GM12878 (cell line): ENCODE measurements at regions not wholly inside any gene's neighbourhood (a gene's known extent, or its start where the extent isn't known, plus 50 kb on each side); places are given as distances from the start of the nearest gene placed in this dataset.

Source experiments
- ATAC-seq: fragments of 200-7000 bp; cut with Tn5 transposase; 3 replicates; pipeline ENCODE4 v1.9.1; 2020; ENCODE audit warnings: mild to moderate bottlenecking, moderate library complexity
- BruUV-seq: library from RNA; stranded (reverse); fragments of 400-500 nt; replicated peaks from 2 replicates; lab custom pipeline; 2021; lab: Mats Ljungman, UMichigan
- CTCF ChIA-PET: fragments of 300-600 bp; sonication (Branson Sonifier 250); formaldehyde crosslinking; extraction: SDS; loops from one replicate; lab custom pipeline; 2021; ENCODE audit warnings: inconsistent platforms; lab: Yijun Ruan, JAX
- POLR2A ChIA-PET: fragments of 350-600 bp; formaldehyde crosslinking; extraction: SDS; loops from one replicate; lab custom pipeline; 2021; ENCODE audit warnings: inconsistent platforms; lab: Charles Lee
- RAD21 ChIA-PET: fragments of 300-600 bp; sonication (Branson Sonifier 250); formaldehyde crosslinking; loops from one replicate; lab custom pipeline; 2023; ENCODE audit warnings: antibody characterized with exemption; ENCODE audit not compliant: unreplicated experiment; lab: Charles Lee
- SMC1A ChIA-PET: fragments of 300-600 bp; sonication (Branson Sonifier 250); formaldehyde crosslinking; loops from one replicate; lab custom pipeline; 2023; ENCODE audit not compliant: unreplicated experiment, uncharacterized antibody; lab: Charles Lee
- DNase-seq: peaks from one replicate; pipeline ENCODE4 v3.0.0-alpha.2; 2011; ENCODE audit warnings: low read depth, low spot score
- FAIRE-seq: peaks from 3 replicates; lab custom pipeline; 2011; peaks lifted over from hg19 to GRCh38; lab: Jason Lieb, UNC
- H2AFZ ChIP-seq: 2 replicates; pipeline ENCODE4 v1.6.0; 2011; ENCODE audit warnings: low read depth, low read length, control low read depth; ENCODE audit not compliant: control insufficient read depth
- H3K27ac ChIP-seq: 2 replicates; pipeline ENCODE4 v1.5.1; 2011; ENCODE audit warnings: control low read depth; ENCODE audit not compliant: control insufficient read depth, insufficient read depth
- H3K27me3 ChIP-seq, 2 experiments: replicated peaks in 1 of 2; 2 replicates each; pipeline versions ENCODE4 v1.6.0 to v1.6.1; 2011; ENCODE audit warnings: low read length in 1 of 2; ENCODE audit not compliant: control insufficient read depth in 2 of 2, insufficient read depth in 2 of 2
- H3K36me3 ChIP-seq, 2 experiments: 2 replicates each; pipeline ENCODE4 v1.5.1; 2011; ENCODE audit warnings: low read length in 1 of 2; ENCODE audit not compliant: control insufficient read depth in 2 of 2, insufficient read depth in 2 of 2
- H3K4me1 ChIP-seq: 2 replicates; pipeline ENCODE4 v1.6.1; 2011; ENCODE audit warnings: mild to moderate bottlenecking, low read length, moderate library complexity, mixed read lengths; ENCODE audit not compliant: control insufficient read depth, insufficient read depth
- H3K4me2 ChIP-seq: 2 replicates; pipeline ENCODE4 v1.6.0; 2011; ENCODE audit warnings: control low read depth; ENCODE audit not compliant: control insufficient read depth, insufficient read depth
- H3K4me3 ChIP-seq: fragments of 200-600 bp; sonication (generic); 2 replicates; pipeline ENCODE4 v1.5.1; 2016
- H3K79me2 ChIP-seq: 2 replicates; pipeline ENCODE4 v1.6.0; 2011; ENCODE audit warnings: low read length; ENCODE audit not compliant: control insufficient read depth, insufficient read depth
- H3K9ac ChIP-seq: 2 replicates; pipeline ENCODE4 v1.8.0; 2011; ENCODE audit warnings: low read length, control low read depth, mixed read lengths; ENCODE audit not compliant: control insufficient read depth, insufficient read depth
- H3K9me3 ChIP-seq: replicated peaks from 3 replicates; pipeline ENCODE4 v1.5.1; 2011; ENCODE audit warnings: mild to moderate bottlenecking, low read length; ENCODE audit not compliant: control insufficient read depth, insufficient read depth
- H4K20me1 ChIP-seq: 2 replicates; pipeline ENCODE4 v1.6.0; 2011; ENCODE audit not compliant: control insufficient read depth, insufficient read depth
- CUX1 ChIP-seq: IDR thresholded peaks from 2 replicates; pipeline ENCODE4 v1.6.1; 2012; ENCODE audit warnings: improper control_type of control experiment, low read depth, low read length; ENCODE audit not compliant: insufficient replicate concordance
- PBX3 ChIP-seq: IDR thresholded peaks from 2 replicates; pipeline ENCODE4 v1.6.1; 2011; ENCODE audit warnings: mild to moderate bottlenecking, low read depth, low read length, moderate library complexity; ENCODE audit not compliant: insufficient replicate concordance
- PML ChIP-seq: IDR thresholded peaks from 2 replicates; pipeline ENCODE4 v1.6.1; 2012; ENCODE audit warnings: low read length, inconsistent platforms
- TBL1XR1 ChIP-seq: IDR thresholded peaks from 2 replicates; pipeline ENCODE4 v1.6.1; 2012; ENCODE audit warnings: low read depth, low read length, improper control_type of control experiment
- WGBS: methylation state at CpG from one replicate; pipeline ENCODE4 v1.1.6; 2016; ENCODE audit warnings: low lambda C conversion rate; ENCODE audit not compliant: insufficient replicate concordance, insufficient coverage; ENCODE audit errors: missing lambda C conversion rate; 5-methylcytosine and 5-hydroxymethylcytosine counted together
- in situ Hi-C: fragments of 300-500 bp; cut with MboI; formaldehyde crosslinking; loops from 9 replicates; pipeline ENCODE4 v1.14.3; 2018; ENCODE audit warnings: mixed read lengths
- intact Hi-C: fragments of 100-400 bp; cut with micrococcal nuclease; formaldehyde crosslinking; loops from one replicate; pipeline ENCODE4 v1.14.2; 2022; ENCODE audit not compliant: unreplicated experiment
- TF ChIP-seq, protein P1 (sequence below), 3 experiments: IDR thresholded peaks in 2 of 3; conservative IDR thresholded peaks in 1 of 3; 2 replicates each; pipeline ENCODE4 v1.5.1; 2011; ENCODE audit warnings: low read depth in 3 of 3, low read length in 3 of 3, mild to moderate bottlenecking in 3 of 3, control low read depth in 2 of 3, moderate library complexity in 2 of 3, inconsistent platforms in 1 of 3, mixed read lengths in 1 of 3; ENCODE audit not compliant: control insufficient read depth in 2 of 3, insufficient read depth in 1 of 3; ENCODE audit errors: extremely low read depth in 1 of 3
- TF ChIP-seq, protein P2 (sequence below): IDR thresholded peaks from 2 replicates; pipeline ENCODE4 v1.6.1; 2012; ENCODE audit warnings: low read depth, low read length, improper control_type of control experiment
- TF ChIP-seq, protein P3 (sequence below): IDR thresholded peaks from 2 replicates; pipeline ENCODE4 v1.6.1; 2012; ENCODE audit warnings: low read length, inconsistent platforms
- TF ChIP-seq, protein P4 (sequence below): fragments of 450-650 bp; IDR thresholded peaks from 2 replicates; pipeline ENCODE4 v1.6.1; 2016; ENCODE audit warnings: mild to moderate bottlenecking

GRCh38 chr6:166084951-166085350 lies 82.7 kb downstream of the TBXT start:
- no peaks in the 10 kb centered on the region for H4K20me1 ChIP-seq
- DNase-seq (no peak), FAIRE-seq (no peak), ATAC-seq (no peak)
- ChIA-PET POLR2A (no interaction called here), SMC1A (no interaction called here), CTCF (interaction anchor here (1.2 kb wide), 2 partner anchors 21 kb away, joined by 3 read pairs; no protein-coding TSS in a partner anchor), RAD21 (no interaction called here)
- H3K4me1 ChIP-seq = no peaks in the 10 kb centered on the region
- no peak overlapping the region for H2AFZ ChIP-seq
- H3K9ac ChIP-seq = no peak overlapping the region
- H3K4me3 ChIP-seq = no peak overlapping the region
- in situ Hi-C loops (no loop called here), intact Hi-C loops (no loop called here)
- no peaks in the 10 kb centered on the region for H3K79me2 ChIP-seq
- no peaks in the 10 kb centered on the region for H3K36me3 ChIP-seq
- WGBS = 39% methylated on average over 2 of the region's 2 CpGs
- no peak overlapping the region for H3K27ac ChIP-seq
- no peaks in the 10 kb centered on the region for H3K27me3 ChIP-seq
- no peak overlapping the region for H3K4me2 ChIP-seq
- no TSS peak for BruUV-seq
- no peaks in the 10 kb centered on the region for H3K9me3 ChIP-seq
- TF ChIP-seq, protein P1, sequence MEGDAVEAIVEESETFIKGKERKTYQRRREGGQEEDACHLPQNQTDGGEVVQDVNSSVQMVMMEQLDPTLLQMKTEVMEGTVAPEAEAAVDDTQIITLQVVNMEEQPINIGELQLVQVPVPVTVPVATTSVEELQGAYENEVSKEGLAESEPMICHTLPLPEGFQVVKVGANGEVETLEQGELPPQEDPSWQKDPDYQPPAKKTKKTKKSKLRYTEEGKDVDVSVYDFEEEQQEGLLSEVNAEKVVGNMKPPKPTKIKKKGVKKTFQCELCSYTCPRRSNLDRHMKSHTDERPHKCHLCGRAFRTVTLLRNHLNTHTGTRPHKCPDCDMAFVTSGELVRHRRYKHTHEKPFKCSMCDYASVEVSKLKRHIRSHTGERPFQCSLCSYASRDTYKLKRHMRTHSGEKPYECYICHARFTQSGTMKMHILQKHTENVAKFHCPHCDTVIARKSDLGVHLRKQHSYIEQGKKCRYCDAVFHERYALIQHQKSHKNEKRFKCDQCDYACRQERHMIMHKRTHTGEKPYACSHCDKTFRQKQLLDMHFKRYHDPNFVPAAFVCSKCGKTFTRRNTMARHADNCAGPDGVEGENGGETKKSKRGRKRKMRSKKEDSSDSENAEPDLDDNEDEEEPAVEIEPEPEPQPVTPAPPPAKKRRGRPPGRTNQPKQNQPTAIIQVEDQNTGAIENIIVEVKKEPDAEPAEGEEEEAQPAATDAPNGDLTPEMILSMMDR (IDR thresholded peaks at IDR 0.05 in 2 of 3, conservative IDR thresholded peaks at IDR 0.05 in 1 of 3; ENCODE audit: control insufficient read depth in 2 of 3, extremely low read depth in 1 of 3, insufficient read depth in 1 of 3, low read depth in 3 of 3, low read length in 3 of 3) = no peak
- TF ChIP-seq CUX1 = no peak
- TF ChIP-seq PBX3 = no peak
- no peak for TF ChIP-seq TBL1XR1
- TF ChIP-seq PML = no peak
- TF ChIP-seq, protein P2, sequence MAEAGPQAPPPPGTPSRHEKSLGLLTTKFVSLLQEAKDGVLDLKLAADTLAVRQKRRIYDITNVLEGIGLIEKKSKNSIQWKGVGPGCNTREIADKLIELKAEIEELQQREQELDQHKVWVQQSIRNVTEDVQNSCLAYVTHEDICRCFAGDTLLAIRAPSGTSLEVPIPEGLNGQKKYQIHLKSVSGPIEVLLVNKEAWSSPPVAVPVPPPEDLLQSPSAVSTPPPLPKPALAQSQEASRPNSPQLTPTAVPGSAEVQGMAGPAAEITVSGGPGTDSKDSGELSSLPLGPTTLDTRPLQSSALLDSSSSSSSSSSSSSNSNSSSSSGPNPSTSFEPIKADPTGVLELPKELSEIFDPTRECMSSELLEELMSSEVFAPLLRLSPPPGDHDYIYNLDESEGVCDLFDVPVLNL = no peak
- TF ChIP-seq, protein P3, sequence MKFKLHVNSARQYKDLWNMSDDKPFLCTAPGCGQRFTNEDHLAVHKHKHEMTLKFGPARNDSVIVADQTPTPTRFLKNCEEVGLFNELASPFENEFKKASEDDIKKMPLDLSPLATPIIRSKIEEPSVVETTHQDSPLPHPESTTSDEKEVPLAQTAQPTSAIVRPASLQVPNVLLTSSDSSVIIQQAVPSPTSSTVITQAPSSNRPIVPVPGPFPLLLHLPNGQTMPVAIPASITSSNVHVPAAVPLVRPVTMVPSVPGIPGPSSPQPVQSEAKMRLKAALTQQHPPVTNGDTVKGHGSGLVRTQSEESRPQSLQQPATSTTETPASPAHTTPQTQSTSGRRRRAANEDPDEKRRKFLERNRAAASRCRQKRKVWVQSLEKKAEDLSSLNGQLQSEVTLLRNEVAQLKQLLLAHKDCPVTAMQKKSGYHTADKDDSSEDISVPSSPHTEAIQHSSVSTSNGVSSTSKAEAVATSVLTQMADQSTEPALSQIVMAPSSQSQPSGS = no peak
- TF ChIP-seq, protein P4, sequence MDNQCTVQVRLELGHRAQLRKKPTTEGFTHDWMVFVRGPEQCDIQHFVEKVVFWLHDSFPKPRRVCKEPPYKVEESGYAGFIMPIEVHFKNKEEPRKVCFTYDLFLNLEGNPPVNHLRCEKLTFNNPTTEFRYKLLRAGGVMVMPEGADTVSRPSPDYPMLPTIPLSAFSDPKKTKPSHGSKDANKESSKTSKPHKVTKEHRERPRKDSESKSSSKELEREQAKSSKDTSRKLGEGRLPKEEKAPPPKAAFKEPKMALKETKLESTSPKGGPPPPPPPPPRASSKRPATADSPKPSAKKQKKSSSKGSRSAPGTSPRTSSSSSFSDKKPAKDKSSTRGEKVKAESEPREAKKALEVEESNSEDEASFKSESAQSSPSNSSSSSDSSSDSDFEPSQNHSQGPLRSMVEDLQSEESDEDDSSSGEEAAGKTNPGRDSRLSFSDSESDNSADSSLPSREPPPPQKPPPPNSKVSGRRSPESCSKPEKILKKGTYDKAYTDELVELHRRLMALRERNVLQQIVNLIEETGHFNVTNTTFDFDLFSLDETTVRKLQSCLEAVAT = no peak
